MM.1S (cell line): ENCODE measurements at regions not wholly inside any gene's neighbourhood (a gene's known extent, or its start where the extent isn't known, plus 50 kb on each side); places are given as distances from the start of the nearest gene placed in this dataset.

Experiments
- DNase-seq: peaks from one replicate; pipeline ENCODE4 v3.0.0-alpha.2; 2015
- H2AFZ ChIP-seq: fragments of 300-600 bp; sonication (generic); 2 replicates; pipeline ENCODE4 v1.6.0; 2016; ENCODE audit warnings: antibody characterized with exemption, low read length
- H3F3A ChIP-seq: fragments of 300-600 bp; sonication (generic); 2 replicates; pipeline ENCODE4 v1.6.1; 2016; ENCODE audit warnings: mild to moderate bottlenecking, antibody characterized with exemption, low read length, moderate library complexity, mixed read lengths; ENCODE audit not compliant: insufficient read depth
- H3K27ac ChIP-seq: fragments of 300-600 bp; sonication (generic); 2 replicates; pipeline ENCODE4 v1.5.1; 2016; ENCODE audit warnings: mild to moderate bottlenecking, low read length
- H3K27me3 ChIP-seq: fragments of 300-600 bp; sonication (generic); replicated peaks from 2 replicates; pipeline ENCODE4 v1.6.0; 2016; ENCODE audit warnings: low read length; ENCODE audit not compliant: insufficient read depth
- H3K36me3 ChIP-seq: fragments of 300-600 bp; sonication (generic); replicated peaks from 2 replicates; pipeline ENCODE4 v1.6.1; 2016; ENCODE audit warnings: mild to moderate bottlenecking, low read length, mixed read lengths; ENCODE audit not compliant: insufficient read depth
- H3K4me1 ChIP-seq: fragments of 300-600 bp; sonication (generic); 2 replicates; pipeline ENCODE4 v1.6.1; 2016; ENCODE audit warnings: low read length, mixed read lengths
- H3K4me2 ChIP-seq: fragments of 300-600 bp; sonication (generic); 2 replicates; pipeline ENCODE4 v1.6.0; 2016; ENCODE audit warnings: low read depth, low read length
- H3K4me3 ChIP-seq: fragments of 300-600 bp; sonication (generic); 2 replicates; pipeline ENCODE4 v1.5.1; 2016; ENCODE audit warnings: low read length, mixed read lengths
- H3K79me2 ChIP-seq: fragments of 300-600 bp; sonication (generic); 2 replicates; pipeline ENCODE4 v1.6.1; 2016; ENCODE audit warnings: mixed run types, low read length, mixed read lengths
- H3K9ac ChIP-seq: fragments of 300-600 bp; sonication (generic); 2 replicates; pipeline ENCODE4 v1.6.1; 2016; ENCODE audit warnings: low read length, mixed read lengths
- H3K9me2 ChIP-seq: fragments of 300-600 bp; sonication (generic); replicated peaks from 2 replicates; pipeline ENCODE4 v1.6.1; 2016; ENCODE audit warnings: mild to moderate bottlenecking, low read length, mixed read lengths; ENCODE audit not compliant: insufficient read depth
- H3K9me3 ChIP-seq: fragments of 300-600 bp; sonication (generic); replicated peaks from 2 replicates; pipeline ENCODE4 v1.6.1; 2016; ENCODE audit warnings: mild to moderate bottlenecking, low read length, mixed read lengths; ENCODE audit not compliant: insufficient read depth
- H4K20me1 ChIP-seq: fragments of 300-600 bp; sonication (generic); 2 replicates; pipeline ENCODE4 v1.6.1; 2016; ENCODE audit warnings: mild to moderate bottlenecking, low read length, moderate library complexity, mixed read lengths; ENCODE audit not compliant: insufficient read depth
- CTCF ChIP-seq: fragments of 300-600 bp; sonication (generic); IDR thresholded peaks from 2 replicates; pipeline ENCODE4 v1.5.1; 2016; ENCODE audit warnings: antibody characterized with exemption, low read length, mixed read lengths
- EZH2 ChIP-seq: fragments of 300-600 bp; sonication (generic); optimal IDR thresholded peaks from 2 replicates; pipeline ENCODE3; 2017; ENCODE audit warnings: low read depth, mild to moderate bottlenecking, antibody characterized with exemption, low read length, mixed read lengths
- EZH2phosphoT487 ChIP-seq: fragments of 300-600 bp; sonication (generic); IDR thresholded peaks from 2 replicates; pipeline ENCODE4 v1.6.1; 2018; ENCODE audit warnings: antibody characterized with exemption, low read length

DNA sequence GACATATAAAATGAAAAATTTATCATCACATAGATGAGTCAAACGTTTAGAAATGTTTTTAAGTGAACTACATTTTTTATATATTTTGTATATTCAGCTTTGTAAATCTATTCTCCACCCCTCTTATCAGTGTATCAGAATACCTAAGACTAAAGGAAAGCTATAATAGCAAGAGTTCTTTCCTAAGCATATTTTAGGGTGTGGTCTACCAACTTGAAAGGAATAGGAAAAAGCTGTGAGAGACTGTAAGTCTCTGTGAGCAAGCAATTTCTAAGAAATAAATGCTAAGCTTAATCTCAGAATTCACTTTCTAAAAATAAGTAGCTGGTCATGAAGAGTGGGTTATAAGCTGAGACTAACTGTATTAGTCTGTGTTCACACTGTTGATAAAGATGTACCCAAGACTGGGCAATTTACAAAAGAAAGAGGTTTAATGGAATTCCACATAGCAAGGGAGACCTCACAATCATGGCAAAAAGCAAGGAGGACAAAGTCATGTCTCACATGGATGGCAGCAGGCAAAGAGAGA is 175.4 kb upstream of the PREP start:
- Histone ChIP-seq H3F3A (no peaks in the 10 kb centered on the region), H3K4me2 (no peak overlapping the region), H2AFZ (no peak overlapping the region), H3K79me2 (no peaks in the 10 kb centered on the region), H3K4me1 (peaks cover 3% of the 10 kb centered on the region; the same call in 1 of the 2 replicates), H4K20me1 (no peaks in the 10 kb centered on the region), H3K9me2 (no peaks in the 10 kb centered on the region), H3K9ac (no peak overlapping the region), H3K27ac (no peak overlapping the region), H3K4me3 (no peak overlapping the region), H3K36me3 (no peaks in the 10 kb centered on the region), H3K9me3 (no peaks in the 10 kb centered on the region), H3K27me3 (no peaks in the 10 kb centered on the region)
- DNase-seq: no peak
- TF ChIP-seq EZH2phosphoT487: no peak
- TF ChIP-seq EZH2: no peak
- no peak for TF ChIP-seq CTCF

DNA sequence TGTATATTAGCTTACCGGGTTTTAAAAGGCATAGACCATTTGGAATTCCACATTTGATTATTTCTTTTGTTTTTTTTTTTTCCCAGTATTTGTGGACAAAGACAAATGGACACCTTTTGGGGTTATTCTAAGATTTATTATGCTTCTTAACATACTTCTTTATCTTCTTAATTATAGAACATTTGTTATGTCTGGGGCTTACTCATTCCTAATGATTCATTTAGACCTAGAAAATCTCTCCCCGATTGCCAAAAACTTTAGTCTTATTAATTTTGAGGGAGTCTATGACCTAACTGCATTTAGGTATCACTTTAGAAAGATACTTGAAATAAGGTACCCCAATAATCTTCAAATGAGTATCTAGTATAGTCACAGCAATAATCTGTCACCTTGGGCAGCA is 170.7 kb upstream of the PREP start:
- H3K4me1 ChIP-seq: no peaks in the 10 kb centered on the region
- no peak for DNase-seq
- no peak overlapping the region for H3K4me2 ChIP-seq
- H3K36me3 ChIP-seq: no peaks in the 10 kb centered on the region
- no peaks in the 10 kb centered on the region for H3K79me2 ChIP-seq
- H3K27me3 ChIP-seq: no peaks in the 10 kb centered on the region
- H3K9me2 ChIP-seq: no peaks in the 10 kb centered on the region
- H3K9me3 ChIP-seq: no peaks in the 10 kb centered on the region
- H3K4me3 ChIP-seq: no peak overlapping the region
- H3K9ac ChIP-seq: no peak overlapping the region
- H2AFZ ChIP-seq: no peak overlapping the region
- no peaks in the 10 kb centered on the region for H3F3A ChIP-seq
- no peak overlapping the region for H3K27ac ChIP-seq
- H4K20me1 ChIP-seq: no peaks in the 10 kb centered on the region
- no peak for TF ChIP-seq CTCF
- TF ChIP-seq EZH2: no peak
- TF ChIP-seq EZH2phosphoT487: no peak

DNA sequence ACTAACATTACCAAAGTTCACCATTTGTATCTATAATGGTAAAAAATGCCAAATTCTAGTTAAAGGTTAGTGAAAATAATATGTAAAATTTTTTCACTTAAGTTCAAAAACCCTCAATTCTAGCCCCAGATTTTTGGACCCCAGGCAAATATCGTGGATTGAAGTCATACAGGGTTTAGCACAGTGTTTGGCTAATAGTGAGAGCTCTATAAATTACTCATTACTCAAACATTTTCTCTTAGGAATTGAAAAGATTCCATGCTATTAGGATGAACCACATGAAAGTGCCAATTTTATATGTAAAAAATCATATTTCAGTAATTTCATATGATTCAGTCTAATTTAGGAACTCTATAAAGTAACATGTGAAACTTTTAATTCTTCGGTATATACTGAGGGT is 170.3 kb upstream of the PREP start:
- no peaks in the 10 kb centered on the region for H3K9me2 ChIP-seq
- no peaks in the 10 kb centered on the region for H3K36me3 ChIP-seq
- no peak for DNase-seq
- TF ChIP-seq EZH2: no peak
- no peak for TF ChIP-seq EZH2phosphoT487
- no peaks in the 10 kb centered on the region for H3K9me3 ChIP-seq
- no peaks in the 10 kb centered on the region for H3F3A ChIP-seq
- H3K9ac ChIP-seq: no peak overlapping the region
- no peaks in the 10 kb centered on the region for H3K79me2 ChIP-seq
- H3K4me1 ChIP-seq: no peaks in the 10 kb centered on the region
- H4K20me1 ChIP-seq: no peaks in the 10 kb centered on the region
- H2AFZ ChIP-seq: no peak overlapping the region
- no peak overlapping the region for H3K4me3 ChIP-seq
- no peak overlapping the region for H3K4me2 ChIP-seq
- H3K27ac ChIP-seq: no peak overlapping the region
- no peaks in the 10 kb centered on the region for H3K27me3 ChIP-seq

- H3K4me3 ChIP-seq: no peak overlapping the region
- DNase-seq: no peak
- H2AFZ ChIP-seq: no peak overlapping the region
- H3K36me3 ChIP-seq: no peaks in the 10 kb centered on the region
- no peaks in the 10 kb centered on the region for H3K4me1 ChIP-seq
- TF ChIP-seq EZH2phosphoT487 (no peak), EZH2 (no peak), CTCF (no peak)
- no peak overlapping the region for H3K4me2 ChIP-seq
- H4K20me1 ChIP-seq: no peaks in the 10 kb centered on the region
- H3K27me3 ChIP-seq: no peaks in the 10 kb centered on the region
- no peak overlapping the region for H3K9ac ChIP-seq
- no peaks in the 10 kb centered on the region for H3K9me3 ChIP-seq
- no peak overlapping the region for H3K27ac ChIP-seq
- H3F3A ChIP-seq: no peaks in the 10 kb centered on the region
- H3K79me2 ChIP-seq: no peaks in the 10 kb centered on the region
- no peaks in the 10 kb centered on the region for H3K9me2 ChIP-seq
Measured at GRCh38 chr6:105570416-105570815, 167.5 kb upstream of the PREP start.
